ENCODE measurements at regions not wholly inside any gene's neighbourhood (a gene's known extent, or its start where the extent isn't known, plus 50 kb on each side); places are given as distances from the start of the nearest gene placed in this dataset.
"Not testable (repeated sequence)": the region's sequence is repeated elsewhere in the genome, so short reads cannot be mapped to it uniquely, and the experiment has no call there.

DNA sequence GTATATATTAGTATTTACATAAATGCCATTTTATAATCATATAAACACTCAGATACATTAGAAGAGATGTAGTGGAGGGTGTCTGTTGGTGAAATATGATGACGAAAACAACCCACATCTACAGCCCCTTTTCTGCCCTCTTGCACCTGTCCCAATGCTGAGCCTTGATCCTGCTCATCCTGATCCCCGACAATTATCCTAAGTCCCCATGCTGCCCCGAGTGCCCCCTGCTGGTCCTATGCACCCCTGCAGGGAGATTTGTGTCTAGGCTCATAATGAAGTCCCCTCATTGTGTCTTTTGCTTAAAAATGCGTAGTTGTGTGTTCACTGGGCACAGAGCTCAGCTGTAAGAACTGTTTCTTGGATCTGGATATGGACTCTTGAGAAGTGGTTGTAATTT, 554.5 kb downstream of the TMEM121 start:
- H3K36me3 ChIP-seq (ENCODE audit: insufficient read depth, low read length, poor library complexity, severe bottlenecking): no peaks in the 10 kb centered on the region
- H3K27ac ChIP-seq (ENCODE audit: low read depth, low read length, poor library complexity, severe bottlenecking): no peak overlapping the region
- no peaks in the 10 kb centered on the region for H3K9me3 ChIP-seq (ENCODE audit: low read depth, low read length, poor library complexity, severe bottlenecking)
- ChIA-PET CTCF (no interaction called here), POLR2A (ENCODE audit: low non-redundant PET) (no interaction called here)
- H3K4me3 ChIP-seq (ENCODE audit: low read depth, low read length, poor library complexity, severe bottlenecking): no peak overlapping the region
- intact Hi-C loops (cut with micrococcal nuclease; ENCODE audit: unreplicated experiment): no loop called here
- DNase-seq (ENCODE audit: low spot score): no peak
- H3K27me3 ChIP-seq (replicated peaks; ENCODE audit: insufficient read depth, low read depth, low read length, poor library complexity): peaks cover 26% of the 10 kb centered on the region
- TF ChIP-seq, protein P1, sequence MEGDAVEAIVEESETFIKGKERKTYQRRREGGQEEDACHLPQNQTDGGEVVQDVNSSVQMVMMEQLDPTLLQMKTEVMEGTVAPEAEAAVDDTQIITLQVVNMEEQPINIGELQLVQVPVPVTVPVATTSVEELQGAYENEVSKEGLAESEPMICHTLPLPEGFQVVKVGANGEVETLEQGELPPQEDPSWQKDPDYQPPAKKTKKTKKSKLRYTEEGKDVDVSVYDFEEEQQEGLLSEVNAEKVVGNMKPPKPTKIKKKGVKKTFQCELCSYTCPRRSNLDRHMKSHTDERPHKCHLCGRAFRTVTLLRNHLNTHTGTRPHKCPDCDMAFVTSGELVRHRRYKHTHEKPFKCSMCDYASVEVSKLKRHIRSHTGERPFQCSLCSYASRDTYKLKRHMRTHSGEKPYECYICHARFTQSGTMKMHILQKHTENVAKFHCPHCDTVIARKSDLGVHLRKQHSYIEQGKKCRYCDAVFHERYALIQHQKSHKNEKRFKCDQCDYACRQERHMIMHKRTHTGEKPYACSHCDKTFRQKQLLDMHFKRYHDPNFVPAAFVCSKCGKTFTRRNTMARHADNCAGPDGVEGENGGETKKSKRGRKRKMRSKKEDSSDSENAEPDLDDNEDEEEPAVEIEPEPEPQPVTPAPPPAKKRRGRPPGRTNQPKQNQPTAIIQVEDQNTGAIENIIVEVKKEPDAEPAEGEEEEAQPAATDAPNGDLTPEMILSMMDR (conservative IDR thresholded peaks at IDR 0.05; ENCODE audit: low read depth, low read length): 0 out of 2 replicates have a peak, but pooled peaks have one; percentile 17
- TF ChIP-seq EZH2 (IDR thresholded peaks at IDR 0.05; ENCODE audit: borderline replicate concordance, low read depth, low read length, poor library complexity, severe bottlenecking): no peak
- no peaks in the 10 kb centered on the region for H3K4me1 ChIP-seq (ENCODE audit: insufficient read depth, low read length, poor library complexity, severe bottlenecking)
- BruUV-seq (replicated peaks): no TSS peak

DNA sequence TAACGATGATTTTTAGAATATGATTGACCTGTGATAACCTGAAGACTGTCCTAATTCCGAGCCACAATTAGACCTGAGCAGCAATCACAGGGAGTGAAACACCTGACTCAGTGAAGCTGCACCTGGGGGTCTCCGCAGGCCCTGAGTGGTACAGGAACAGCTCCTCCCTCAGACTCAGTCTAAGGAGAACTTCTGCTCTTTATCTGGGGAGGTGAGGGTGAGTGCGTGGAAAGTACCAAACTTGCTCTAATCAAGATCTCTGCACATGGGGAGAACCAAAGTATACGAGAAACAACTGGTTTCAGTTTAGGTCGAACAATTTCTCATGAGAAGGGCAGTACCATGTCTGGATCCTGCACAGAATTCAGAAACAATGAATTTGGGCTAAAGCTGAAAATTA, 555.3 kb downstream of the TMEM121 start:
- H3K4me3 ChIP-seq (ENCODE audit: low read depth, low read length, poor library complexity, severe bottlenecking); CTCF ChIA-PET; H3K36me3 ChIP-seq (ENCODE audit: insufficient read depth, low read length, poor library complexity, severe bottlenecking); intact Hi-C loops (cut with micrococcal nuclease; ENCODE audit: unreplicated experiment); POLR2A ChIA-PET (ENCODE audit: low non-redundant PET); H3K4me1 ChIP-seq (ENCODE audit: insufficient read depth, low read length, poor library complexity, severe bottlenecking); H3K27ac ChIP-seq (ENCODE audit: low read depth, low read length, poor library complexity, severe bottlenecking); BruUV-seq (replicated peaks); DNase-seq (ENCODE audit: low spot score); H3K9me3 ChIP-seq (ENCODE audit: low read depth, low read length, poor library complexity, severe bottlenecking): not testable (repeated sequence)
- peaks cover 28% of the 10 kb centered on the region for H3K27me3 ChIP-seq (replicated peaks; ENCODE audit: insufficient read depth, low read depth, low read length, poor library complexity)

DNA sequence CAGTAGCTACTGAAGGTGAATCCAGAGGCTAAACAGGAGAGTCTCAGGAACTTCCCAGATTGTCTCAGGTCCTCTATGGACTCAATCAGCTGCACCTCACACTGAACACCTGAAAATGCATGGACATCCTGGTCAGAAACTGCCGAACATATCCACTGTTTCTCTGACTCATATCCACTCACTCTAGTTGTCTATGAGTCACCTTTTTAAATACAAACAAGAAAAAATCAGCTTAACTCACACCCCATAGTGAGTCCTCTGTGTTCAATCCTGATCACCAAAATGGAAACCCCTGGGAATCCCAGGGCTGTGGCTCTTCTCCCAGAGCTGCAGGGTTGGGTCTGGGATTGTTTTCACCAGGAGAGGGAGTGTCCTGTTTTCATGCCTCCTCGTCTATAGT, 556.7 kb downstream of the TMEM121 start:
- no peak for TF ChIP-seq EZH2 (IDR thresholded peaks at IDR 0.05; ENCODE audit: borderline replicate concordance, low read depth, low read length, poor library complexity, severe bottlenecking)
- TF ChIP-seq, protein P1 (conservative IDR thresholded peaks at IDR 0.05; ENCODE audit: low read depth, low read length): no peak
- no TSS peak for BruUV-seq (replicated peaks)
- intact Hi-C loops (cut with micrococcal nuclease; ENCODE audit: unreplicated experiment): no loop called here
- POLR2A ChIA-PET (ENCODE audit: low non-redundant PET): no interaction called here
- CTCF ChIA-PET: no interaction called here
- Histone ChIP-seq H3K27ac (ENCODE audit: low read depth, low read length, poor library complexity, severe bottlenecking) (no peak overlapping the region), H3K27me3 (replicated peaks; ENCODE audit: insufficient read depth, low read depth, low read length, poor library complexity) (peaks cover 35% of the 10 kb centered on the region), H3K4me1 (ENCODE audit: insufficient read depth, low read length, poor library complexity, severe bottlenecking) (no peaks in the 10 kb centered on the region), H3K4me3 (ENCODE audit: low read depth, low read length, poor library complexity, severe bottlenecking) (no peak overlapping the region), H3K36me3 (ENCODE audit: insufficient read depth, low read length, poor library complexity, severe bottlenecking) (no peaks in the 10 kb centered on the region), H3K9me3 (ENCODE audit: low read depth, low read length, poor library complexity, severe bottlenecking) (no peaks in the 10 kb centered on the region)
- DNase-seq (ENCODE audit: low spot score): no peak

DNA sequence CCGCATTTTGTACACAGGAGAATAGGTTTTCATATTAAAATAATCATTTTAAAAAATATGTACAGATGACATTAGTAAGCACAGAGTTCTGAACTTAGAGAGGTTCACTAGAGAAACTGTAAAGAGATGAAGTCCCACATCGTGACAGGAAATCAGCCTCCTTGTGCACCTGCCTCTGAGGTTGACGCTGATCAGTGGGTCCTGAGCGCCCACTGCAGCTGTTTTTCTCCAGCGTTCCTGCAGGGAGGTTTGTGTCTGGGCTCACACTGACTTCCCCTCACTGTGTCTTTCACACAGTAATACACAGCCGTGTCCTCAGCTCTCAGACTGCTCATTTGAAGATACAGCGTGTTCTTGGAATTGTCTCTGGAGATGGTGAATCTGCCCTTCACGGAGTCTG, 561.5 kb downstream of the TMEM121 start:
- Histone ChIP-seq H3K9me3 (ENCODE audit: low read depth, low read length, poor library complexity, severe bottlenecking) (no peaks in the 10 kb centered on the region), H3K4me3 (ENCODE audit: low read depth, low read length, poor library complexity, severe bottlenecking) (no peak overlapping the region), H3K27ac (ENCODE audit: low read depth, low read length, poor library complexity, severe bottlenecking) (no peak overlapping the region), H3K4me1 (ENCODE audit: insufficient read depth, low read length, poor library complexity, severe bottlenecking) (no peaks in the 10 kb centered on the region), H3K27me3 (replicated peaks; ENCODE audit: insufficient read depth, low read depth, low read length, poor library complexity) (peaks cover 20% of the 10 kb centered on the region), H3K36me3 (ENCODE audit: insufficient read depth, low read length, poor library complexity, severe bottlenecking) (no peaks in the 10 kb centered on the region)
- POLR2A ChIA-PET (ENCODE audit: low non-redundant PET): no interaction called here
- no TSS peak for BruUV-seq (replicated peaks)
- CTCF ChIA-PET: no interaction called here
- intact Hi-C loops (cut with micrococcal nuclease; ENCODE audit: unreplicated experiment): no loop called here
- no peak for DNase-seq (ENCODE audit: low spot score)
- TF ChIP-seq, protein P1 (conservative IDR thresholded peaks at IDR 0.05; ENCODE audit: low read depth, low read length): no peak
- TF ChIP-seq EZH2 (IDR thresholded peaks at IDR 0.05; ENCODE audit: borderline replicate concordance, low read depth, low read length, poor library complexity, severe bottlenecking): no peak

DNA sequence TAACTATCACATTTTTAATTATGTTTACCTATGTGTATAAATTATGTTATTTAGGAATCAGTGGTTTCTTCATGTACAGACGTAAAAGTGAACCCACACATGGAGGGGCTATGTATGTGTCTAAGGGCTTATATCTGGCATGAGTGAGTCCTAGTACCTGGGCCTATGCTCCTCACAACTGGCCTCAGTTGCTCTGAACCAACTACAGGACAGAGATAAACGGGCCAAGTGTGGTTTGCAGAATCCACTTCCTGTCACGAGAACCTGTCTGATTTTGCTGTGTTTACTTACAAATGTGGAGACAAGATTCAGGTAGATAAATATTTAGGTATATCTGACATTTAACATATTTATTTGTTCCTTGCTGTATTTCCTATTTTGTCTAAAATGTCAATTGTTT, 562.5 kb downstream of the TMEM121 start:
- intact Hi-C loops (cut with micrococcal nuclease; ENCODE audit: unreplicated experiment); H3K4me1 ChIP-seq (ENCODE audit: insufficient read depth, low read length, poor library complexity, severe bottlenecking); CTCF ChIA-PET; H3K9me3 ChIP-seq (ENCODE audit: low read depth, low read length, poor library complexity, severe bottlenecking); BruUV-seq (replicated peaks); H3K4me3 ChIP-seq (ENCODE audit: low read depth, low read length, poor library complexity, severe bottlenecking); H3K27ac ChIP-seq (ENCODE audit: low read depth, low read length, poor library complexity, severe bottlenecking); POLR2A ChIA-PET (ENCODE audit: low non-redundant PET); H3K36me3 ChIP-seq (ENCODE audit: insufficient read depth, low read length, poor library complexity, severe bottlenecking); DNase-seq (ENCODE audit: low spot score): not testable (repeated sequence)
- peaks cover 20% of the 10 kb centered on the region for H3K27me3 ChIP-seq (replicated peaks; ENCODE audit: insufficient read depth, low read depth, low read length, poor library complexity)
